Endothelial cell of umbilical vein (primary cell): ENCODE measurements at regions not wholly inside any gene's neighbourhood (a gene's known extent, or its start where the extent isn't known, plus 50 kb on each side); places are given as distances from the start of the nearest gene placed in this dataset.

Experiments used
- BruUV-seq: library from RNA; stranded (reverse); fragments of 400-500 nt; replicated peaks from 2 replicates; lab custom pipeline; 2021; lab: Mats Ljungman, UMichigan
- CTCF ChIA-PET: fragments of 300-600, 350-600 bp; sonication (Branson Sonifier 250); formaldehyde crosslinking; loops from one replicate; lab custom pipeline; 2021; ENCODE audit warnings: antibody characterized with exemption, inconsistent platforms; lab: Charles Lee
- POLR2A ChIA-PET: fragments of 300-600, 350-600 bp; sonication (Branson Sonifier 250); formaldehyde crosslinking; loops from one replicate; lab custom pipeline; 2021; ENCODE audit warnings: antibody characterized with exemption, inconsistent platforms; lab: Charles Lee
- DNase-seq: peaks from one replicate; pipeline ENCODE4 v3.0.0-alpha.2; 2011; ENCODE audit warnings: low read depth, low spot score
- FAIRE-seq: peaks from 2 replicates; lab custom pipeline; 2011; peaks lifted over from hg19 to GRCh38; lab: Jason Lieb, UNC
- H2AFZ ChIP-seq: 2 replicates; pipeline ENCODE4 v1.6.0; 2012; ENCODE audit warnings: low read depth, low read length, control low read depth, inconsistent platforms
- H3K27ac ChIP-seq: 2 replicates; pipeline ENCODE4 v1.5.1; 2011; ENCODE audit warnings: low read depth, mild to moderate bottlenecking, control low read depth, low read length, moderate library complexity; ENCODE audit not compliant: insufficient read depth
- H3K27me3 ChIP-seq, 2 experiments: 2 replicates each; pipeline versions ENCODE4 v1.6.0 to v1.6.1; 2011; ENCODE audit warnings: low read length in 2 of 2, mixed read lengths in 1 of 2; ENCODE audit not compliant: control insufficient read depth in 2 of 2, insufficient read depth in 2 of 2
- H3K36me3 ChIP-seq, 2 experiments: 2 replicates in 1 of 2; 3 replicates in 1 of 2; pipeline ENCODE4 v1.5.1; 2011; ENCODE audit warnings: low read length in 2 of 2, mild to moderate bottlenecking in 1 of 2, moderate library complexity in 1 of 2; ENCODE audit not compliant: control insufficient read depth in 2 of 2, insufficient read depth in 2 of 2; ENCODE audit errors: extremely low read depth in 1 of 2
- H3K4me1 ChIP-seq: 3 replicates; pipeline ENCODE4 v1.5.1; 2011; ENCODE audit warnings: mild to moderate bottlenecking, low read length; ENCODE audit not compliant: control insufficient read depth, insufficient read depth; ENCODE audit errors: extremely low read depth
- H3K4me2 ChIP-seq: 2 replicates; pipeline ENCODE4 v1.6.1; 2011; ENCODE audit warnings: low read length, control low read depth, mixed read lengths; ENCODE audit not compliant: insufficient read depth
- H3K4me3 ChIP-seq, 3 experiments: fragments of 200-600 bp in 1 of 3; sonication (generic), shearing (Covaris generic) in 1 of 3; replicated peaks in 1 of 3; 2 replicates each; pipeline ENCODE4 v1.5.1; 2011 to 2016; ENCODE audit warnings: control low read depth in 3 of 3, low read length in 3 of 3, mild to moderate bottlenecking in 2 of 3, inconsistent platforms in 1 of 3, low read depth in 1 of 3, moderate library complexity in 1 of 3; ENCODE audit not compliant: insufficient read depth in 1 of 3
- H3K79me2 ChIP-seq: 2 replicates; pipeline ENCODE4 v1.6.0; 2012; ENCODE audit warnings: low read length, inconsistent platforms; ENCODE audit not compliant: control insufficient read depth, insufficient read depth
- H3K9ac ChIP-seq: replicated peaks from 2 replicates; pipeline ENCODE3; 2011; ENCODE audit warnings: low read length, control low read depth; ENCODE audit not compliant: insufficient read depth; ENCODE audit errors: extremely low read depth
- H3K9me1 ChIP-seq: replicated peaks from 3 replicates; pipeline ENCODE4 v1.6.0; 2011; ENCODE audit warnings: mild to moderate bottlenecking, low read length; ENCODE audit not compliant: control insufficient read depth, insufficient read depth; ENCODE audit errors: extremely low read depth
- H3K9me3 ChIP-seq: replicated peaks from 2 replicates; pipeline ENCODE4 v1.5.1; 2012; ENCODE audit warnings: low read length, inconsistent platforms; ENCODE audit not compliant: control insufficient read depth, insufficient read depth
- H4K20me1 ChIP-seq: replicated peaks from 2 replicates; pipeline ENCODE3; 2011; ENCODE audit warnings: mild to moderate bottlenecking, low read length; ENCODE audit not compliant: control insufficient read depth, insufficient read depth; ENCODE audit errors: extremely low read depth
- EZH2 ChIP-seq: IDR thresholded peaks from 2 replicates; pipeline ENCODE4 v1.6.1; 2012; ENCODE audit warnings: borderline replicate concordance, low read depth, mild to moderate bottlenecking, moderate library complexity, low read length, inconsistent platforms; ENCODE audit not compliant: severe bottlenecking
- FOS ChIP-seq: IDR thresholded peaks from 2 replicates; pipeline ENCODE4 v1.6.1; 2011; ENCODE audit warnings: mild to moderate bottlenecking, low read length, moderate library complexity, borderline replicate concordance; ENCODE audit not compliant: insufficient read depth
- GATA2 ChIP-seq: IDR thresholded peaks from 2 replicates; pipeline ENCODE4 v1.7.0; 2011; ENCODE audit warnings: low read depth, mild to moderate bottlenecking, moderate library complexity, mixed read lengths, low read length; ENCODE audit not compliant: insufficient read length, insufficient read depth
- JUN ChIP-seq: IDR thresholded peaks from 2 replicates; pipeline ENCODE4 v1.6.1; 2011; ENCODE audit warnings: borderline replicate concordance, low read depth; ENCODE audit not compliant: insufficient read length, insufficient read depth
- MYC ChIP-seq: IDR thresholded peaks from one replicate; pipeline ENCODE4 v1.6.1; 2011; ENCODE audit warnings: mild to moderate bottlenecking, low read depth, low read length
- POLR2A ChIP-seq: IDR thresholded peaks from 2 replicates; pipeline ENCODE4 v1.6.1; 2012; ENCODE audit warnings: low read depth, mild to moderate bottlenecking, control low read depth, low read length
- POLR2AphosphoS5 ChIP-seq: IDR thresholded peaks from 2 replicates; pipeline ENCODE4 v1.6.1; 2012; ENCODE audit warnings: low read depth, mild to moderate bottlenecking, control low read depth, low read length, moderate library complexity; ENCODE audit not compliant: insufficient read depth
- dilution Hi-C: fragments of 300-500 bp; cut with MboI; formaldehyde crosslinking; loops from one replicate; pipeline ENCODE4 v1.15.0; 2019; ENCODE audit warnings: low sequenced_read_pairs; ENCODE audit not compliant: extremely low pct_ligation_motif_present
- intact Hi-C: fragments of 100-400 bp; cut with micrococcal nuclease; formaldehyde crosslinking; loops from one replicate; pipeline ENCODE4 v1.10.0; 2022
- TF ChIP-seq, protein P1 (sequence below), 2 donors: IDR thresholded peaks; 1 replicate in 1 of 2; 2 replicates in 1 of 2; pipeline ENCODE4 v1.5.1; 2011; ENCODE audit warnings: low read length in 2 of 2, mild to moderate bottlenecking in 2 of 2, moderate library complexity in 2 of 2, control low read depth in 1 of 2, inconsistent platforms in 1 of 2, low read depth in 1 of 2; ENCODE audit not compliant: insufficient read depth in 1 of 2; ENCODE audit errors: extremely low read depth in 1 of 2
- TF ChIP-seq, protein P2 (sequence below): IDR thresholded peaks from 2 replicates; pipeline ENCODE4 v1.6.1; 2011; ENCODE audit not compliant: insufficient read depth, insufficient read length

- TF ChIP-seq POLR2AphosphoS5 (no peak), JUN (no peak), FOS (no peak), POLR2A (no peak), MYC (no peak), GATA2 (no peak), EZH2 (no peak)
- TF ChIP-seq, protein P1, sequence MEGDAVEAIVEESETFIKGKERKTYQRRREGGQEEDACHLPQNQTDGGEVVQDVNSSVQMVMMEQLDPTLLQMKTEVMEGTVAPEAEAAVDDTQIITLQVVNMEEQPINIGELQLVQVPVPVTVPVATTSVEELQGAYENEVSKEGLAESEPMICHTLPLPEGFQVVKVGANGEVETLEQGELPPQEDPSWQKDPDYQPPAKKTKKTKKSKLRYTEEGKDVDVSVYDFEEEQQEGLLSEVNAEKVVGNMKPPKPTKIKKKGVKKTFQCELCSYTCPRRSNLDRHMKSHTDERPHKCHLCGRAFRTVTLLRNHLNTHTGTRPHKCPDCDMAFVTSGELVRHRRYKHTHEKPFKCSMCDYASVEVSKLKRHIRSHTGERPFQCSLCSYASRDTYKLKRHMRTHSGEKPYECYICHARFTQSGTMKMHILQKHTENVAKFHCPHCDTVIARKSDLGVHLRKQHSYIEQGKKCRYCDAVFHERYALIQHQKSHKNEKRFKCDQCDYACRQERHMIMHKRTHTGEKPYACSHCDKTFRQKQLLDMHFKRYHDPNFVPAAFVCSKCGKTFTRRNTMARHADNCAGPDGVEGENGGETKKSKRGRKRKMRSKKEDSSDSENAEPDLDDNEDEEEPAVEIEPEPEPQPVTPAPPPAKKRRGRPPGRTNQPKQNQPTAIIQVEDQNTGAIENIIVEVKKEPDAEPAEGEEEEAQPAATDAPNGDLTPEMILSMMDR (IDR thresholded peaks at IDR 0.05; ENCODE audit: extremely low read depth in 1 of 2, insufficient read depth in 1 of 2, low read depth in 1 of 2, low read length in 2 of 2): no peak
- TF ChIP-seq, protein P2, sequence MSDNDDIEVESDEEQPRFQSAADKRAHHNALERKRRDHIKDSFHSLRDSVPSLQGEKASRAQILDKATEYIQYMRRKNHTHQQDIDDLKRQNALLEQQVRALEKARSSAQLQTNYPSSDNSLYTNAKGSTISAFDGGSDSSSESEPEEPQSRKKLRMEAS: no peak
- intact Hi-C loops: no loop called here
- H2AFZ ChIP-seq: no peak overlapping the region
- H3K79me2 ChIP-seq: no peaks in the 10 kb centered on the region
- H3K9me1 ChIP-seq: no peaks in the 10 kb centered on the region
- H3K27ac ChIP-seq: no peak overlapping the region
- H3K4me1 ChIP-seq: no peaks in the 10 kb centered on the region
- no peaks in the 10 kb centered on the region for H3K27me3 ChIP-seq
- CTCF ChIA-PET: no interaction called here
- H3K36me3 ChIP-seq: no peaks in the 10 kb centered on the region
- DNase-seq: no peak
- no peaks in the 10 kb centered on the region for H4K20me1 ChIP-seq
- no peak overlapping the region for H3K9ac ChIP-seq
- no TSS peak for BruUV-seq
- dilution Hi-C loops: no loop called here
- no peak overlapping the region for H3K4me2 ChIP-seq
- POLR2A ChIA-PET: no interaction called here
- peaks cover 1% of the 10 kb centered on the region for H3K9me3 ChIP-seq
- FAIRE-seq: no peak
- no peak overlapping the region for H3K4me3 ChIP-seq
Measured at GRCh38 chr6:14743144-14743473, 502.8 kb upstream of the JARID2 start.
